ENCODE measurements at regions not wholly inside any gene's neighbourhood (a gene's known extent, or its start where the extent isn't known, plus 50 kb on each side); places are given as distances from the start of the nearest gene placed in this dataset.

DNA sequence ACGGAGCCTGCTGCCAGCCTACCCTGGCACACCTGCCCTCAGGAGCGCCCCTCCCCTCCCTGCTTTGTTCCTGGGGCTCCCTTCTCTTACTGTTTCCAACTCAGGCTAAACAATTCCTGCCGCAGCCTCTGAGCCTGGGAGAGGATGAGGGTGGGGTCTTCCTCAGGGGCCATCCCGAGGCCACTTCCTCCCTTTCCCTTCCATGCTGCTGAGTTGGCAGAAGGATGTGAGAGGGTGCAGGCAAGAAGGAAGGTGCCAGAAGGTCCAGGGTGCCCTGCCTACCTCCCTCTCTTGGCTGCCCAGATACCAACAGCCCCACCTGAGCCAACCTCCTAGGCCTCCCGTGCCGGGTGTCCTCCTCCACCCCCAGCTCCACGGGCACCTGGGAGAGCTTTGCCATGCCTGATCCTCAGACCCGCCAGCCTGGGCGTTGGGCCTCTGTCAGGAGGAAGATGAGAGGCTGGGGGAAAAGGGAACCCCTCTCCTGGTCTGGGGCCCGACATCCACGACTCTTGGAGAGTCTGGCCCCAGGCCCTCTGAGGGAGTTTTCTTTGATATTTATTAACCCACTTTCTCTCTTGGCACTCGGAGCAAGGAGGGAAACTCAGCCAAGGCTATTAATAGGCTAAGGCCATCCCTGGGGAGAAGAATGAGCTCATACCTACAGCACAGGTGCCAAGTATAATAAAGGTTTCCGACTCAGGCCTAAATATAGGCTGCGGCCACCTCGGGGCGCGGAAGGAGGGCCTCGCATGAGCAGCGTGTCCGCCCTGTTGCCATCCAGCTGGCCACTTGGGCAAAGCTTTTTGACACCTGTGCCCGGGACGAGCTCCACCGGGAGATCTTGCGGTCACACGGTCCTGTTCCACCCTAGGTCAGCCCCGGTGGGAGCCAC, 232.0 kb downstream of the ENGASE start:
- DNase-seq: no peak

DNA sequence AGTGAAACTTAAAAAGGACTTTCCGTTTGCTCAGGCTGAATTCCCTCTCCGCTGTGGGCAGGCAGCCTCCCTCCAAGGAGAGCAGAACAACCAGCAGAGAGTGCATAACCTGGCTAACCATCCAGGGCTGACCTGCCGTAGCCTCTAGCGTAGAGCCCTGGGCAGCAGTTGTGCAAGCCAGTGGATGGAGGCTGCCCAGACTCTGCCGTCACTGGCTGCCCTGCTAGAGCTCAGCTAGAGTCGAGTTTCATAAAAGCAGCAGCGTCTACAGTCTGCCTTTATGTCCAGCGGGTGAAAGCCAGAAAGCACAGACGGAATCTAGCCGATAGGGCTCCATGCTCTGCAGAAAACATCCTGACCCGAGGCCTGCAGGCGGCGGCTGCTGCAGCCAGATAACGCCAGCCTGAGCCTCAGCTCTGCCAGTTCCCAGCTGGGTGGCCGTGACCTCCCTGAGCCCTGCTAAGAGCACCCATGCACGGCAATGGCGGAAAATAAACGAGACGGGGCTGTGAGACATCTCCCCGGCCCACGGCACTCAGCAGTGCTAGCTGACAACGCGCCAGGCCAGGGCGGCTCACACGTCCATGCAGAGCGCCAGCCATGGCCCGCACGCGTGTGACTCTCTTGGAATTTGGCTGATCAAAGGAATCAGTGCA, 231.3 kb downstream of the ENGASE start:
- no peak for DNase-seq

DNA sequence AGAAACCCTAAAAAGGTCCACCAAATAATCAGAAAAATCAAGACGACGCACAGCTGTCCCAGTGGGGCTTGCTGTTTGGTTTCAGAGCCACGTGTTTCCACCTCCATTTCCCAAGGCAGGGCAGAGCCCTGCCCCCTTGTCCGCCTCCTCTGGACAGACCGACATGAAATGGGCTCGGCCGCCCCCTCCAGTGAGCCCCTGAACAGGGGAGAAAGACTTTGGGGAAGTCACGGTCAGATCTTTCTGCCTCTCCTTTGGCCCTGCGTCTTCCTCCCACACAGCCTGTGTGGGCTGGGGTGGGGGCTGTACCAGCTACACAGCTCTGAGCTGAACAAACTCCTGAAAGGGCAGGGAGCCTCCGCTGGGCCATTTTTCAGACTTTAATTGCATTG, 230.7 kb downstream of the ENGASE start:
- DNase-seq: no peak

DNA sequence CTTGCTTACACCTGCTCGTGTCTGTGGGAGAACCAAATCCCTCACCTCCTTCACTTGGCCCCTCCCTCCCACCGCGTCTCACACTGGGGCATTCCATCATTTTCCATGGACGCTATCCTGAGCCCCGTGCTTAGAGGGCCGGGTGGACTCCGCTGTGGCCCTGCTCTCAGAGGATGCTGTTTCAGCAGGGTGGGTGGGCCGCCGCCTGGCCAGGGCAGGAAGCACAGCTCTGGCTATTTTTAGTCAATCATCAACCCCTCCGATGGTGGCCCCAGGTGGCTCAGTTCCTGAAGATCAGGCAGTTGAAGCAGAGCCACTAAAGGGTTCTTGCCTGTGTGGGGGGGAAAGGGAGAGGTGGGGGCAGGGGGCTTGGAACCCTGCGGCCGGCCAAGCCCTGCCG, 230.3 kb downstream of the ENGASE start:
- DNase-seq: no peak

DNA sequence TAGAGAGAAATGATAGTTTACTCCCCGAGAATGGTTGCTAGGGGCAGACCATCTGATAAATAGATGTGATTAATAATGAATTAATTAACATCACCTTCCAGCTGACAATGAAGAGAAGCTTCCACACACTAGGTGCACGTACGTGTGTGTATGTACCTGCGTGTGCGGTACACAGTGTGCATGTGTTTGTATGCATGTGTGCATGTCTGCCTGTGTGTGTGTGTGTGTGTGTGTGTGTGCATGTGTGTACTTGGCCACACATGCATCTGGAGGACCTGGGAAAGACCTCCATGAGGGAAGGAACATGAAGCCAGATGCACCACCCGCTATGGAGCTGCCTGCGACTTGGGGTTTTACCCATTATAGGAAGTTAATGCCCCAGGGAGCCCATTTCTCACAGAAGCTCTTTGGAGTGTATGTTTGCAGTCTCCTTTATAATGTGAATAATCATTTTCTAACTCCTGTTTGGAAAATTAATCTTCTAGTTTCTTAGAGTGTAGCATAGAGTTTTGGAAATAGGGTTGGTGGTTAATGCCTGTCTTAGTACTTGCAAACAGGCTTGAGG, 229.1 kb downstream of the ENGASE start:
- DNase-seq: no peak

DNA sequence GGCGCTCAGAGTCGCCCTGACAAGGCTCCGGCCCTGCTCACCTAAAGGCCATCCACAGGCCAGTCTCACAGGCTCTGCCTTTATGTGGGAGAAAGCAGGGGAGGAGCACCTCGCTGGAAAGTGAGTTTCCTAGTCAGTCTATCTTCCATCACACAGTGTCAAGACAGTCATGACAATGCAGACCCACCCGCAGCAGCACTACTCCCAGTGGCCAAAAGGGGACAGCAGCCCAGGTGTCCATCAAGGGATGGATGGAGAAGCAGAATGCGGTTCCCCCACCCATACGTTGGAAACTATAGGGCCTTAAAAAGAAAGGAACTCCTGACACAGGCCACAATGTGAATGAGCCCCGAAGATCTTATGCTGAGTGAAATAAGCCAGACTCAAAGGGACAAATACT, 226.8 kb downstream of the ENGASE start:
- no peak for DNase-seq

DNA sequence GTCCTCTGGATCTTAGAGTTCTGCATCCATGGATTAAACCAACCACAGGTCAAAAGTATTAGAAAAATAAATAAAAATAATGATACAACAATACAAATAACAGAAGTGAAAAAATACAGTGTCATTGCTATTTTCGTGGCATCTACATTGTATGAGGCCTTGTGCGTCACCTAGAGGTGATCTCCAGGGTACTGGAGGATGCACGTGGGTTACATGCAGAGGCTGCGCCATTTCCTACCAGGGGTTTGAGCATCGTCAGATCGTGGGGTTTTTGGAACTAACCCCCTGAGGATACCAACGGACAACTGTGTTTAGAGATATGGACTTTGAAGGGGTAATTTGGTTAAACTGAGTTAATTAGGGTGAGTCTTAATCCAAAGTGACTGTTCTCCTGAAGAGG, 224.7 kb downstream of the ENGASE start:
- DNase-seq: no peak

DNA sequence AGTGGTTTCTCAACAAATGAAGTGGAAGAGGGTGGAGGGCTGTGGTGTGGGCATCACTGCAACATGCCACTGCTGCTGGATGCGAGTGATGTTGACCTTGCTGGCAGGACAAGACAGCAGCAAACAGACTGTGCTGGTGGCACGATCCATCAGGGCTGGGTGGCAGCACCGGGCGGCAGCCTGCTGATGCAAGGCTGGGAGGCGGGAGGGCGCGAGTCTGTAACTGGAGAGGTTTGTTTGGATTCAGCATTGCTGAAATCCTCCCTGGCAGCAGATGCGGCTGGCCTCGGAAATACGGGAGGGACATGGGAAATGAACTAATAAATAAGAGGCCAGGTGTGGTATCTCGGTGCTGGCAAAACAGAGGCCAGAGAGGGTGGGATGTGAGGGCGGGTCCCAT, 224.2 kb downstream of the ENGASE start:
- peak; percentile 1 for DNase-seq

DNA sequence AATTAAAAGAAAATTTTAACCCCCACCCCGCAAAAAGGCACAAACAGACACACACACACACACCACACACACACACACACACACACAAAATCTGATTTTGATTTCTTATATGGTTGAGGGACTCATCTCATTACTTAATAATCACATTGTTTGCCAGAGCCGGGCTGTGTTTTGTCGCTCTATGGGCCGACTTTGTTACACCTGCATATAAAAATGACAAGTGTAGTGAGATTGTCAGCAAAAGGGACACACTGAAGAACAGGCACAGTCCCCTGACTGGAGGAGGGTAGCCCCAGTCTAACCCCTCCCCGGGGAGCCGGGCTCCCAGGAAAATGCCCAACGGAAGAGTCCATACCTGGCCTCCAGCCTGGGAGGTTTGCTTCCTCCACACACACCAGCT, 221.6 kb downstream of the ENGASE start:
- DNase-seq: no peak

DNA sequence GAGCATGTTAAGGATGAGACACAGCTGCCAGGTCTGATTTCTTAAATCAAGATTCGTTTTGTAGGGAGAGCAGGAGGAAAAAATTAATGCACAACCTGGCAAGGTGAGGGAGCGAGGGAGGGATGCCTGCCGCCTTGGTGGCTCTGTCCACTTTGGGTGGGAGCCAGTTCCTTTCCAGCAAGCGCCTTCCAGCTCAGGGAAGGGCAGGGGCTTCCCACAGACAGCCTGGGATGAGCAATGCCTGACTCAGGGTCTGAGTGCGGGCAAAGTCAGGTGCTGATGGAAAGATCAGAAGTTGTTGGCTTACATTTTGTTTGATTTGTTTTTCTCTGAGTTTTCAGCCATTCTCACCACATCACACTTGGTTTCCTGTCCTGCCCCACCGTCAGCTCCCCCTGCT, 220.7 kb downstream of the ENGASE start:
- DNase-seq: no peak

DNA sequence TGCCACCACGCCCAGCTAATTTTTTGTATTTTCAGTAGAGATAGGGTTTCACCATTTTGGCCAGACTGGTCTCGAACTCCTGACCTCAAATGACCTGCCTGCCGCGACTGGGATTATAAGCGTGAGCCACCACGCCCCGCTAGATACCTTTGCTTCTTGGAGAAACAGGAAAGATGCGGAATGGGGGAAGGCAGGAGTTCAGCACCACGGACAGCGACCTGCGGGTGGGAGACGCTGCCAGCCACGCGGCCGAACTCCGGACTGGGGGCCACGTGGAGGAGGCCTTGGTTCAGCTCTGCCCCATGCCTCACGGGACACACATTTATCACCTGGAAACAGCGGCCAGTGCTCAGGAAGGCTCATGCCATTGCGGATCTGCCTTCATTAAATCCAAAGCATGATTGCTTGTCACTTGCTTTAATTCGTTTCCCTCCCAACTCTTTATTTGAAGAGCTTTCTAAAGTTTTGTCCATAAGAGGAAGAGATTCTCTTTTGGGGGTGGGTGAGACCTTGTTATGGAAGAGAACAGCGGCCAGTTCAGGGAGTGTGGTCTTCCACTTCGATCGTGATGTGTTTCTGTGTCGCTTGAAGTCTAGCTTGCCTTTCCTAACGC, 219.9 kb downstream of the ENGASE start:
- DNase-seq: no peak

DNA sequence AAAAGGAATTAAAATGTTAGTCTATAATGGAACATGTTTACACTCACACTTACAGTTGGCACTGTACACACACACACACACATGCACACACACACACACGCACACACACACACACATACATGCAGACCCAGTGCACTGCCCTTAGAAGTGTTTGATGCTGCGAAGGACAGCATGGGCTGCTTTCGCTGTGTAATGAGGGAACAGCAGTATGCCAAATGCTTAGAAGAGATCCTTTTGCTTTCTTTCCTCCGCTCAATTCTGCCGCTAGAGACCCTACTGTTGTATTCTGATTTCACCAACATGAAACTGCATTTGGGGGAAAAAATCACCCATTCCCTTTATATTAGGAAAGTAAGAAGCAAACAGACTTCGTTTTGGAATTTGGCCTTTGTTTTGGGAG, 217.9 kb downstream of the ENGASE start:
- no peak for DNase-seq

DNA sequence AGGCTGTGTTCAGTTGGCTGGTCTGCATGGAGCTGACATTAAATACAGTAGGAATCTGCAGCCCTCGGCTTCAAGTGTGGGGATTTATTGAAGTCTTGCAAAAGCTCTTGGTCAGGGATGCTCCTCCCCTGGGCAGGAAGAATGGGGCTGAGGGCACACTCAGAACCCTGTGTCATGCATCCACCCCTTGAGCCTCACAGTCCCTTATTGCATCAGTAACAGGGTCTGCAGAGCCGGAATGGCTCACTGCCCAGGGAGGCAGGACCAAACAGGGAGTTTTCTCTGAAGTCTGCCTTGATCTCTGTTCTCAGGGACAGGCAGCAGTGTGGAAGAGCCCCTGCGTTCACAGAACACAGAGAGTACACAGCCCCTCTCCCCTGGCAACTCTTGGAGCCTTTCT, 216.8 kb downstream of the ENGASE start:
- no peak for DNase-seq

DNA sequence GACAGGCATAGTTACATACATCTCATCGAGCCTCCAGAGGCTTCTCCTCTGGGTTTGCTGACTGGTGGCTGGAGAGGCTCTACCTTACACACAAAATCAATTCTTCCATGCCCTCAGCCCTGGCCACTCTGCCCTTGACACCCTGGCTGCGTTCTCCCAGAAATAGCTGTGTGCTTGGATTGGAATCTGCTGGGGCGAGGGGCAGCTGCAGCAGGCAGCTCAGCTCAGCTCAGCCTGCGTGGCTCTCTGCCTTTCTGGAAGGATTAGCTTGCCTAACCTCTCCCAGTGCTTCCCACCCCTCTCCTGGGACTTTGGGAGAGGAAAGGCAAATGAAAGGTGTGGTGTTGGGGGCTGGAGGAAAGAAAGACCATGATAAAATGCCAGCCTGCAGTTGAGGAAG, 216.1 kb downstream of the ENGASE start:
- no peak for DNase-seq

DNA sequence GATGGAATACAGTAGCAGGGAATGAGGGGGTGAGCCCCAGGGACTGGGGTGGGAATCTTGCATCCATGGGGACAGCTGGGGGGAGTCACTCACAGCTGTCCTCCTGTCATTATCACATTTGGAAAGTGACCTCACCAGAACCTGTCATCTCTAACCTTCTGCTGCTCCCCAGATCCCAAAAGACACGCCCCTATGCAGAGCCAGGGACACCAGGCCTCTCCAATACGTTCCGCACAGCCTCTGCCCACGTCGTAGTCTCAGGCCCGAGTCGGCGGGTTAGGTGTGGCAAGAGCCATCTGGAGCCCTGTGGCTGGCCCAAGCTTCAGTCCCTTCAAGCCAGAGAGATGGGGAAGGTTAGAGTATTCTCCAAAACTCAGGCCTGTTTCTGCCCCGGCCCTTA, 214.3 kb downstream of the ENGASE start:
- DNase-seq: no peak

DNA sequence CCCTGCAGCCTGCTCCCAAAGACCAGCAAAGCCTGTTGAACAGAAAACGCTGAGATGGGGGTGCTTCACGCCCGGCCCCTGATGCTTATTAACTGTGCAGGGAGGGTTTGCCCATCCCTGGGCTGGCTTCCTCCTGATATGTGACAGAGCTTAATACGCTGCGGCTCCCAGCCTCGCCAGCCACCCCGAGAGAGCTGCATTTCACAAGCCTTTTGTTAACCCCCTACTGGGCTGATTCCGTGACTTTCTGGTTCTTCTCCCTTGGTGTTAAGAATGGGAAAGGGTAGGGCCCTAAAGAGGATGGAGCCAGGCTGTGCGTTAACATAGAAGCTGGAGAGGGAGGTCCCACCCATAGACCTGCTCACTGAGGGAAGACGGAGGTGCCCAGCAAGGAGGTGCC, 211.8 kb downstream of the ENGASE start:
- DNase-seq: no peak

DNA sequence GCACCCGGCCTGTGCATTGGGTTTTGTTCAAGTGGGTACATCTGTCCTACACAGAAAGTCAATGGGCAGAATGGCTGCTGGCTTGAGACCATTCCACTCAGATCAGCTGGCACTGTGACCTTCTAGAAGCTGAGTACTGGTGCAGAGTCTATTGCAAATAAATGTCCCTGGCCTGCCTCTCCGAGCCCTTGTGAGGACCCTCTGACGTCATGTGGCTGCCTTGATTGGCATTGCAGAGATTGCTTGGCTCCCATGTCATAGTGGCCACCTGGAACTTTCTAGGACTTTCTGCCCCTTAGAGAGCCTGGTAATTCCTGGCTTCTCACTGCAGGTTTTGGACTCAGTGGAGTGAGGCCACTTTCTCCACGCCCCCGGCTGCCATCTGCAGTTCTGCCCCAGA, 211.3 kb downstream of the ENGASE start:
- DNase-seq: no peak

DNA sequence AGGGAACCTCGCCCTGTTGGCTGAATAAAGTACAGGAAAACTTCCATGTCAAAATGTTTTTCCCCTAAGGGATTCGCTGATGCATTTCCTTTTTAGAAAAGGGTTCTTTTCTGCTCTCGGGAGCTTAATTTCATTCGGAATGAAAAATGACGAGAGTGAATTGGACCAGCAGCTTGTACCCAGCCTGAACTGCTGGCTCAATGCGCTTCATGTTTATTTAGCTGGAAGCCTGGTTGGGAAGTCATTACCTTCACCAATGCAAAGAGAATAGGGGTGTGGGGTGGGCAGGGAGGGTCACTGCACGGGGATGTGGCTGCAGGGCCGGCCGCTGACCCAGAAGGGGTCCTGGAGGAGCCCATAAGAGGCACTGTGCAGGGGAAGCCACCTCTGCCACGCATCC, 207.7 kb downstream of the ENGASE start:
- no peak for DNase-seq

DNA sequence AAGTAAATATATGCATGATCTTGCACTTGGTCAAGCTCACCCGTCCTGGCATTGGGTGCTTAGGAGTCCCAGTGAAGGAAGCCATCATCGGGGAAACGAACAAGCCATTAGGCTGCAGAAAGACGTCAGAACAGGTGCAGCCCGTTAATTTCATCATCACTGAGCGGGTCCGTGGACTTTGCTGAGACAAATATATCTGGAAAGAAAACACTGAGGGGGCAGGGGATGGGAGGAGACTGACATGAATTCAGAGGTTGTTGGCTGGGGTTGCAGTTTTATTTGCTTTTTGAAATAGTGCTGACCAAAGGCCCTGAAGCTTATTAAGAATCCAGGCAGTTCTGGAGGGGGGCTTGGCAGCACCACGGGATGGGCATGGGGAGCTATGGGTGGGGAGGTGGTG, 207.2 kb downstream of the ENGASE start:
- no peak for DNase-seq

DNA sequence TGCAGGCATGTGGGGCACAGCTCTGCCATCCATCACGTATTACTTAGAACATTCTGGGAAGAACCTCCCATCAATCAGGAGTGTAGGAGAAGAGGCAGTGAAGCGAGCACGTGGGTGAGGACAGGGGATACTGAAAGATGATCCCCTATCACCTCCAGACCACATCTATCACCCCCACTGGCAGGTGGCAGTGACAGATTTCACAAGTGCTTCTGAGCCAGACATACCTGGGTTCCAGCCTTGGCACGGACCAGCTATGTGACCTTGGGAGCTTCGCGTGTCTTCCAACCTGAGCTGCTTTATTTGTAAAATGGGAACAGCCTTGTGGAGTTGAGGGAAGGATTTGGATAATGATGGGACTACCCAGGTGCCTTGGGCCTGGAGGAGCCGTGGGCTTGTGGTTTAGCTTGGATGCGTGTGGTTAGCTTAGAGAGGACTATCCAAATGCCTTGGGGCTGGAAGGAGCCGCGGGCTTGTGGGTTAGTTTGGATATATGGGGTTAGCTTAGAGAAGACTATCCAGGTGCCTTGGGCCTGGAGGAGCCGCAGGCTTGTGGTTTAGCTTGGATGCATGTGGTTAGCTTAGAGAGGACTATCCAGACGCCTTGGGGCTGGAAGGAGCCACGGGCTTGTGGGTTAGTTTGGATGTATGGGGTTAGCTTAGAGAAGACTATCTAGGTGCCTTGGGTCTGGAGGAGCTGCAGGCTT, 206.4 kb downstream of the ENGASE start:
- no peak for DNase-seq

DNA sequence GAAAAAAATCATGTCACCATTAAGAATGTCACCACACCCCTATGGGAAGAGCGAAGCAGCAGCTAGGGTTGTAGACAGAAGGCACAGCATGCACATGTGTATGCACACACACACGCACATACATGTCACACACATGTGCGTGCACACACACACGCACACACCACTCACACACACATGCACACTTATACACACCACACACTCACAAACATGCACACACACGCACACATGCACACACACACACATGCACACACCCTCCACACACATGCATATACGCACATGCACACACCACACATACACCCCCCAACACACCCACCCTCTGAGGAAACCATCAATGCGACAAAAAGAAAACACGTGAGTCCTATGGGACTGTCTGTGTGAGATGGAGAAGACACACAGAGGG, 205.4 kb downstream of the ENGASE start:
- DNase-seq: no peak

DNA sequence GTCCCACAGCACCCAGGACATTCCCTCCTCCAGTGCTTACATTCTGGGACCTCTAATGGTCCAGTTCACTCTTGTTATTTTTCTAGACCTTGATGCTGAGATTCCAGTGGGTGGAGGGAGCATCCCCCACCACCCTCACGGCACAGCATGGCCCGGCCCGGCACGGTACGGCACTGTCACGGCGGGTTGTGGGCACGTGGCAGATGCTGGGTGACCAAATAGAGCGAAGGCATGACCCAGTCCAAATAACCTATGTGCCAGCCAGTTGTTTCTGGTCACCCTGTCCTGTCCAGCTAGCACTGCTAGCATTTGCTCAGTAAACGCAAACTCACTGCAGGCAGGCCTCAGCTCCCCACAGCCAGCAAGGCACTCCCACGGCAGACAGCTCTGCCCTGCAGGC, 204.7 kb downstream of the ENGASE start:
- DNase-seq: no peak

DNA sequence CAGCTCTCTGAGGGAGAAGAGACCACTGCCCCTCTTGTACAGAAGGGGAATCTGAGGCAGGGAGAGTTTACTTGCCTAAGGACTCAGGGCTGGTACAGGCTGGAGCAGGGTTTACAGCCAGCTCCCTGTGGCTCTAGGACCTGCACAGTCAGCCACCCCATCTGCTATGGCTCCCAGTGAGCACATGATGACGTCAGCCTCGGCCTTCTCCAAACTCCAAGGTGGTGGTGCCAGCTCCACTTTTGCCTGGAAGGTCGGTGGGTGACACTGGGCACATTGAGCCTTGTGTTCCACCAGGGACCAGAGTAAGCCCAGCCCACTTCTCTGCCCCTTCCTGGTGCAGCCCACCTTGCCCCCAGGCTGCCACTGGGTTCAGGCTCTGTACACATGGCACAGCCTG, 202.2 kb downstream of the ENGASE start:
- no peak for DNase-seq
